Stimulated activated memory B cell treated with anti-CD40 and anti-IgM and Interleukin-4, amounts not matched to agents 10 μg/mL and 1 μg/mL and 100 μg/mL, for 72 hours (primary cell): ENCODE measurements at regions not wholly inside any gene's neighbourhood (a gene's known extent, or its start where the extent isn't known, plus 50 kb on each side); places are given as distances from the start of the nearest gene placed in this dataset.

Experiments
- ATAC-seq: fragments of 150-1000 bp; cut with Tn5 transposase; 2 replicates; pipeline ENCODE4 v1.10.0; 2021
- H3K27ac Mint-ChIP-seq: one replicate; pipeline ENCODE4 v1.8.0; 2022; ENCODE audit warnings: mild to moderate bottlenecking, mixed read lengths
- H3K27me3 Mint-ChIP-seq: one replicate; pipeline ENCODE4 v1.8.0; 2022; ENCODE audit warnings: mixed read lengths
- H3K36me3 Mint-ChIP-seq: one replicate; pipeline ENCODE4 v1.8.0; 2022; ENCODE audit warnings: mixed read lengths
- H3K4me1 Mint-ChIP-seq: one replicate; pipeline ENCODE4 v1.8.0; 2022; ENCODE audit warnings: mixed read lengths
- H3K4me3 Mint-ChIP-seq: one replicate; pipeline ENCODE4 v1.8.0; 2022; ENCODE audit warnings: mild to moderate bottlenecking, moderate library complexity, mixed read lengths
- H3K9me3 Mint-ChIP-seq: one replicate; pipeline ENCODE4 v1.8.0; 2022; ENCODE audit warnings: mixed read lengths

GRCh38 chr2:60400462-60401246 is 152.8 kb downstream of the BCL11A start:
- H3K27ac Mint-ChIP-seq = peak overlapping the region; percentile 66
- H3K9me3 Mint-ChIP-seq = no peaks in the 10 kb centered on the region
- H3K27me3 Mint-ChIP-seq = no peaks in the 10 kb centered on the region
- H3K4me3 Mint-ChIP-seq = no peak overlapping the region
- H3K36me3 Mint-ChIP-seq = no peaks in the 10 kb centered on the region
- no peak for ATAC-seq
- peaks cover 39% of the 10 kb centered on the region for H3K4me1 Mint-ChIP-seq

GRCh38 chr2:60394463-60394862 is 159.0 kb downstream of the BCL11A start:
- Mint-ChIP-seq H3K4me3 (no peak overlapping the region), H3K4me1 (peaks cover 38% of the 10 kb centered on the region), H3K27ac (no peak overlapping the region), H3K9me3 (no peaks in the 10 kb centered on the region), H3K36me3 (no peaks in the 10 kb centered on the region), H3K27me3 (no peaks in the 10 kb centered on the region)
- no peak for ATAC-seq

GRCh38 chr2:60391649-60392375 is 161.6 kb downstream of the BCL11A start:
- Mint-ChIP-seq H3K27ac (peak overlapping the region; percentile 82), H3K36me3 (no peaks in the 10 kb centered on the region), H3K4me1 (peaks cover 38% of the 10 kb centered on the region), H3K27me3 (no peaks in the 10 kb centered on the region), H3K4me3 (no peak overlapping the region), H3K9me3 (no peaks in the 10 kb centered on the region)
- peak; percentile 61 for ATAC-seq

GRCh38 chr2:60391230-60391629 is 162.2 kb downstream of the BCL11A start:
- peak overlapping the region; percentile 8 for H3K4me3 Mint-ChIP-seq
- no peak for ATAC-seq
- no peaks in the 10 kb centered on the region for H3K36me3 Mint-ChIP-seq
- H3K9me3 Mint-ChIP-seq = no peaks in the 10 kb centered on the region
- H3K27ac Mint-ChIP-seq = peak overlapping the region; percentile 53
- H3K4me1 Mint-ChIP-seq = peaks cover 35% of the 10 kb centered on the region
- no peaks in the 10 kb centered on the region for H3K27me3 Mint-ChIP-seq

- no peaks in the 10 kb centered on the region for H3K36me3 Mint-ChIP-seq
- H3K4me3 Mint-ChIP-seq = no peak overlapping the region
- H3K27ac Mint-ChIP-seq = no peak overlapping the region
- H3K27me3 Mint-ChIP-seq = no peaks in the 10 kb centered on the region
- peaks cover 38% of the 10 kb centered on the region for H3K4me1 Mint-ChIP-seq
- ATAC-seq = no peak
- peaks cover 3% of the 10 kb centered on the region for H3K9me3 Mint-ChIP-seq
Measured at GRCh38 chr2:60386436-60386835, 167.0 kb downstream of the BCL11A start.

GRCh38 chr2:60385648-60386047 is 167.8 kb downstream of the BCL11A start:
- Mint-ChIP-seq H3K4me3 (no peak overlapping the region), H3K27ac (no peak overlapping the region), H3K27me3 (no peaks in the 10 kb centered on the region), H3K36me3 (no peaks in the 10 kb centered on the region), H3K9me3 (peaks cover 3% of the 10 kb centered on the region), H3K4me1 (peaks cover 31% of the 10 kb centered on the region)
- ATAC-seq = peak; percentile 32

- Mint-ChIP-seq H3K27me3 (no peaks in the 10 kb centered on the region), H3K27ac (peak overlapping the region; percentile 11), H3K4me3 (no peak overlapping the region), H3K4me1 (peaks cover 32% of the 10 kb centered on the region), H3K9me3 (peaks cover 3% of the 10 kb centered on the region), H3K36me3 (no peaks in the 10 kb centered on the region)
- no peak for ATAC-seq
Measured at GRCh38 chr2:60383401-60384143, 169.9 kb downstream of the BCL11A start.

GRCh38 chr2:60380411-60380810 is 173.0 kb downstream of the BCL11A start:
- Mint-ChIP-seq H3K36me3 (no peaks in the 10 kb centered on the region), H3K4me3 (no peak overlapping the region), H3K27me3 (no peaks in the 10 kb centered on the region), H3K9me3 (peaks cover 3% of the 10 kb centered on the region), H3K4me1 (peaks cover 32% of the 10 kb centered on the region), H3K27ac (peak overlapping the region; percentile 66)
- no peak for ATAC-seq

- H3K4me3 Mint-ChIP-seq = no peak overlapping the region
- peaks cover 32% of the 10 kb centered on the region for H3K4me1 Mint-ChIP-seq
- no peaks in the 10 kb centered on the region for H3K36me3 Mint-ChIP-seq
- no peak for ATAC-seq
- no peaks in the 10 kb centered on the region for H3K27me3 Mint-ChIP-seq
- peak overlapping the region; percentile 28 for H3K27ac Mint-ChIP-seq
- H3K9me3 Mint-ChIP-seq = peaks cover 3% of the 10 kb centered on the region
Measured at GRCh38 chr2:60379684-60380083, 173.8 kb downstream of the BCL11A start.

- Mint-ChIP-seq H3K27ac (peak overlapping the region; percentile 28), H3K9me3 (peaks cover 3% of the 10 kb centered on the region), H3K27me3 (no peaks in the 10 kb centered on the region), H3K4me1 (peaks cover 31% of the 10 kb centered on the region), H3K36me3 (no peaks in the 10 kb centered on the region), H3K4me3 (no peak overlapping the region)
- ATAC-seq = no peak
Measured at GRCh38 chr2:60379216-60379615, 174.2 kb downstream of the BCL11A start.

- Mint-ChIP-seq H3K9me3 (peaks cover 3% of the 10 kb centered on the region), H3K4me3 (no peak overlapping the region), H3K4me1 (peaks cover 21% of the 10 kb centered on the region), H3K27ac (no peak overlapping the region), H3K36me3 (no peaks in the 10 kb centered on the region), H3K27me3 (no peaks in the 10 kb centered on the region)
- no peak for ATAC-seq
Measured at GRCh38 chr2:60377825-60378224, 175.6 kb downstream of the BCL11A start.

GRCh38 chr2:60376252-60376651 is 177.2 kb downstream of the BCL11A start:
- Mint-ChIP-seq H3K4me3 (no peak overlapping the region), H3K27me3 (no peaks in the 10 kb centered on the region), H3K36me3 (no peaks in the 10 kb centered on the region), H3K4me1 (peaks cover 24% of the 10 kb centered on the region), H3K27ac (peak overlapping the region; percentile 23), H3K9me3 (no peaks in the 10 kb centered on the region)
- no peak for ATAC-seq

- Mint-ChIP-seq H3K4me3 (no peak overlapping the region), H3K27me3 (no peaks in the 10 kb centered on the region), H3K27ac (peak overlapping the region; percentile 85), H3K36me3 (no peaks in the 10 kb centered on the region), H3K9me3 (no peaks in the 10 kb centered on the region), H3K4me1 (peaks cover 53% of the 10 kb centered on the region)
- no peak for ATAC-seq
Measured at GRCh38 chr2:60371681-60372080, 181.8 kb downstream of the BCL11A start.

- H3K9me3 Mint-ChIP-seq = no peaks in the 10 kb centered on the region
- no peak for ATAC-seq
- peak overlapping the region; percentile 85 for H3K27ac Mint-ChIP-seq
- H3K36me3 Mint-ChIP-seq = no peaks in the 10 kb centered on the region
- H3K4me1 Mint-ChIP-seq = peaks cover 58% of the 10 kb centered on the region
- H3K4me3 Mint-ChIP-seq = no peak overlapping the region
- no peaks in the 10 kb centered on the region for H3K27me3 Mint-ChIP-seq
Measured at GRCh38 chr2:60371219-60371618, 182.2 kb downstream of the BCL11A start.

- Mint-ChIP-seq H3K4me1 (peaks cover 62% of the 10 kb centered on the region), H3K36me3 (no peaks in the 10 kb centered on the region), H3K27ac (peak overlapping the region; percentile 85), H3K9me3 (no peaks in the 10 kb centered on the region), H3K27me3 (no peaks in the 10 kb centered on the region), H3K4me3 (peak overlapping the region; percentile 16)
- peak; percentile 25 for ATAC-seq
Measured at GRCh38 chr2:60370814-60371213, 182.6 kb downstream of the BCL11A start.
